B cell (primary cell): ENCODE measurements at regions not wholly inside any gene's neighbourhood (a gene's known extent, or its start where the extent isn't known, plus 50 kb on each side); places are given as distances from the start of the nearest gene placed in this dataset.

Experiments used
- ATAC-seq: fragments of 200-7000 bp; cut with Tn5 transposase; one replicate; pipeline ENCODE4 v1.10.0; 2021; ENCODE audit warnings: low read depth, mild to moderate bottlenecking, moderate number of reproducible peaks, moderate library complexity
- CTCF ChIA-PET: fragments of 350-600 bp; sonication (Branson Sonifier 250); formaldehyde crosslinking; loops from one replicate; lab custom pipeline; 2021; ENCODE audit warnings: antibody characterized with exemption, inconsistent platforms; lab: Charles Lee
- POLR2A ChIA-PET: fragments of 350-600 bp; sonication (Branson Sonifier 250); formaldehyde crosslinking; loops from one replicate; lab custom pipeline; 2021; ENCODE audit warnings: antibody characterized with exemption; lab: Charles Lee
- DNase-seq: peaks from one replicate; pipeline ENCODE4 v3.0.0; 2013
- H2AFZ ChIP-seq: 2 replicates; pipeline ENCODE4 v1.6.1; 2012; ENCODE audit warnings: mild to moderate bottlenecking, low read depth, low read length; ENCODE audit not compliant: insufficient read depth, poor library complexity, severe bottlenecking
- H3K27ac ChIP-seq, 2 donors: 1 replicate in 1 of 2; 2 replicates in 1 of 2; pipeline ENCODE4 v1.5.1; 2012 to 2013; ENCODE audit warnings: low read length in 2 of 2, mild to moderate bottlenecking in 2 of 2, moderate library complexity in 1 of 2
- H3K27me3 ChIP-seq, 4 experiments: fragments of 200-600 bp in 1 of 4; sonication (generic) in 1 of 4; replicated peaks in 1 of 4; 1 replicate in 2 of 4; 2 replicates in 2 of 4; pipeline versions ENCODE4 v1.6.1 to v1.7.0; 2013 to 2016; ENCODE audit warnings: low read length in 3 of 4, mild to moderate bottlenecking in 2 of 4, mixed read lengths in 1 of 4, moderate library complexity in 1 of 4; ENCODE audit not compliant: insufficient read depth in 4 of 4, control insufficient read depth in 3 of 4; ENCODE audit errors: control extremely low read depth in 1 of 4
- H3K36me3 ChIP-seq, 2 experiments: replicated peaks in 1 of 2; 1 replicate in 1 of 2; 2 replicates in 1 of 2; pipeline versions ENCODE4 v1.6.1 to v1.7.1; 2013; ENCODE audit warnings: low read length in 1 of 2; ENCODE audit not compliant: insufficient read depth in 2 of 2, control insufficient read depth in 1 of 2; ENCODE audit errors: control extremely low read depth in 1 of 2, extremely low read depth in 1 of 2
- H3K4me1 ChIP-seq, 2 donors: fragments of 200-600 bp in 1 of 2; sonication (generic) in 1 of 2; 1 replicate in 1 of 2; 2 replicates in 1 of 2; pipeline versions ENCODE4 v1.5.1 to v1.6.1; 2013 to 2017; ENCODE audit warnings: low read length in 2 of 2; ENCODE audit not compliant: control insufficient read depth in 2 of 2, insufficient read depth in 2 of 2
- H3K4me2 ChIP-seq: replicated peaks from 2 replicates; pipeline ENCODE3; 2012; ENCODE audit warnings: mild to moderate bottlenecking, low read depth, low read length; ENCODE audit not compliant: poor library complexity, severe bottlenecking
- H3K4me3 ChIP-seq, 5 experiments: fragments of 200-600 bp in 1 of 5; sonication (generic) in 1 of 5; 1 replicate in 3 of 5; 2 replicates in 2 of 5; pipeline versions ENCODE4 v1.5.1 to v1.7.0; 2011 to 2016; ENCODE audit warnings: low read length in 4 of 5, mild to moderate bottlenecking in 4 of 5, low read depth in 2 of 5, control low read depth in 1 of 5, moderate library complexity in 1 of 5; ENCODE audit not compliant: insufficient read depth in 1 of 5; ENCODE audit errors: control extremely low read depth in 1 of 5, extremely low read depth in 1 of 5
- H3K79me2 ChIP-seq: fragments of 200-600 bp; sonication (generic); one replicate; pipeline ENCODE4 v1.6.0; 2016; ENCODE audit warnings: low read length; ENCODE audit not compliant: control insufficient read depth, insufficient read depth
- H3K9ac ChIP-seq: fragments of 200-600 bp; sonication (generic); 2 replicates; pipeline ENCODE4 v1.6.1; 2017; ENCODE audit warnings: mild to moderate bottlenecking, low read length, moderate library complexity
- H3K9me3 ChIP-seq, 3 donors: one replicate each; pipeline versions ENCODE4 v1.6.1 to v1.7.1; 2013; ENCODE audit warnings: low read length in 2 of 3; ENCODE audit not compliant: control insufficient read depth in 2 of 3, insufficient read depth in 1 of 3; ENCODE audit errors: control extremely low read depth in 1 of 3
- H4K20me1 ChIP-seq: 2 replicates; pipeline ENCODE4 v1.6.0; 2012; ENCODE audit warnings: mild to moderate bottlenecking, low read length; ENCODE audit not compliant: insufficient read depth, control insufficient read depth, poor library complexity, severe bottlenecking
- H3K27ac Mint-ChIP-seq: one replicate; pipeline ENCODE4 v1.8.0; 2021; ENCODE audit warnings: mixed read lengths
- H3K27me3 Mint-ChIP-seq: one replicate; pipeline ENCODE4 v1.8.0; 2021; ENCODE audit warnings: mixed read lengths
- H3K4me1 Mint-ChIP-seq: one replicate; pipeline ENCODE4 v1.8.0; 2021; ENCODE audit warnings: mixed read lengths
- H3K4me3 Mint-ChIP-seq: one replicate; pipeline ENCODE4 v1.8.0; 2021; ENCODE audit warnings: mixed read lengths
- H3K9me3 Mint-ChIP-seq: one replicate; pipeline ENCODE4 v1.8.0; 2022; ENCODE audit warnings: mixed read lengths; ENCODE audit not compliant: insufficient read depth
- EZH2 ChIP-seq: IDR thresholded peaks from 2 replicates; pipeline ENCODE4 v1.6.1; 2012; ENCODE audit warnings: borderline replicate concordance, low read depth, mild to moderate bottlenecking, moderate library complexity, low read length; ENCODE audit not compliant: insufficient read depth, poor library complexity, severe bottlenecking
- WGBS: methylation state at CpG from one replicate; pipeline ENCODE4 v1.1.5; 2013; ENCODE audit warnings: missing lambda C conversion rate; ENCODE audit not compliant: insufficient coverage; 5-methylcytosine and 5-hydroxymethylcytosine counted together
- intact Hi-C: fragments of 100-400 bp; cut with micrococcal nuclease; formaldehyde crosslinking; loops from one replicate; pipeline ENCODE4 v1.10.0; 2022
- TF ChIP-seq, protein P1 (sequence below): fragments of 200-600 bp; IDR thresholded peaks from one replicate; pipeline ENCODE4 v1.8.0; 2022; ENCODE audit warnings: antibody characterized with exemption, mild to moderate bottlenecking

DNA sequence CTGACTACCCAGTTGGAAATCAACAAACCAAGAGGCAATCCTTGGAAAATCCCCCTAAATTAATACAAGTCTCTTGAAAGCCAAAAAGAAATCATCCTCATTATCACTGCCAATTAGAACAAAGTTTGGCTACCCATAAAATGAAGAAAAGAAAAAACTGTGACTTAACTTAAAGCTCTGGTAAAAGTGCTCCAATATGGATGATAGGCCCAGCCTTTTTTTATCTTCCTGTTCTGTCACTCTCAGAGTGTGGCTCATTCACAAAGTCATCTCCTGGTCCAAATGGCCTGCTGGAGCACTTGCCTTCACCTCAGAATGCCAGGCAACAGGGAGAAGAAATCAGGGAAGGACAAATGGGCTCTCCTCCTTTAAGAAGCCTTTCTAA is 155.1 kb upstream of the GHITM start:
- H3K4me1 Mint-ChIP-seq: no peaks in the 10 kb centered on the region
- intact Hi-C loops: no loop called here
- peaks cover 12% of the 10 kb centered on the region for H3K27me3 Mint-ChIP-seq
- H3K27ac Mint-ChIP-seq: no peak overlapping the region
- Histone ChIP-seq H3K4me1 (no peaks in the 10 kb centered on the region), H3K4me3 (no peak overlapping the region), H4K20me1 (no peaks in the 10 kb centered on the region), H2AFZ (no peak overlapping the region), H3K9ac (no peak overlapping the region), H3K27me3 (no peaks in the 10 kb centered on the region), H3K27ac (no peak overlapping the region), H3K79me2 (no peaks in the 10 kb centered on the region), H3K9me3 (no peaks in the 10 kb centered on the region), H3K36me3 (no peaks in the 10 kb centered on the region), H3K4me2 (no peak overlapping the region)
- ChIA-PET POLR2A (no interaction called here), CTCF (no interaction called here)
- ATAC-seq (no peak), DNase-seq (no peak)
- TF ChIP-seq, protein P1, sequence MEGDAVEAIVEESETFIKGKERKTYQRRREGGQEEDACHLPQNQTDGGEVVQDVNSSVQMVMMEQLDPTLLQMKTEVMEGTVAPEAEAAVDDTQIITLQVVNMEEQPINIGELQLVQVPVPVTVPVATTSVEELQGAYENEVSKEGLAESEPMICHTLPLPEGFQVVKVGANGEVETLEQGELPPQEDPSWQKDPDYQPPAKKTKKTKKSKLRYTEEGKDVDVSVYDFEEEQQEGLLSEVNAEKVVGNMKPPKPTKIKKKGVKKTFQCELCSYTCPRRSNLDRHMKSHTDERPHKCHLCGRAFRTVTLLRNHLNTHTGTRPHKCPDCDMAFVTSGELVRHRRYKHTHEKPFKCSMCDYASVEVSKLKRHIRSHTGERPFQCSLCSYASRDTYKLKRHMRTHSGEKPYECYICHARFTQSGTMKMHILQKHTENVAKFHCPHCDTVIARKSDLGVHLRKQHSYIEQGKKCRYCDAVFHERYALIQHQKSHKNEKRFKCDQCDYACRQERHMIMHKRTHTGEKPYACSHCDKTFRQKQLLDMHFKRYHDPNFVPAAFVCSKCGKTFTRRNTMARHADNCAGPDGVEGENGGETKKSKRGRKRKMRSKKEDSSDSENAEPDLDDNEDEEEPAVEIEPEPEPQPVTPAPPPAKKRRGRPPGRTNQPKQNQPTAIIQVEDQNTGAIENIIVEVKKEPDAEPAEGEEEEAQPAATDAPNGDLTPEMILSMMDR: no peak
- no peak for TF ChIP-seq EZH2
- no peaks in the 10 kb centered on the region for H3K9me3 Mint-ChIP-seq
- H3K4me3 Mint-ChIP-seq: no peak overlapping the region

DNA sequence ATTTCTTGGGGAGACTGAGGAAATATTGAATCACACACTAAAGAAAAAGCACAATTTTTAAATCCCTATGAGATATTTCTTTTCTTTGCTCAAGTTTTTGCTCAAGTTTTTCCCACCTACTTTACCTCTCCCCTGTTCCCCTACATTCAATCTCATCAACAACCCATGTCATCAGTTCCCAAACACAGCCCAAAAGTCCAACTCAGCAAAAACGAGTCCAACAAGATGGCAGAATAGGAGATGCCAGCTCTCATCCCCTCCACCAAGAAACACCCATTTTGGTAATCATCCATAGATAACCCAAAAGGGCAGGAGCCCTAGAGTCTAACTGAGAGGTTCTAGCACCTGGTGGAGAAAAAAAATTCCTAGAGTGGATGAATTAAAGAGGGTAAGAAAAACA is 152.5 kb upstream of the GHITM start:
- ChIA-PET POLR2A (no interaction called here), CTCF (no interaction called here)
- Histone ChIP-seq H3K27me3 (no peaks in the 10 kb centered on the region), H3K9me3 (no peaks in the 10 kb centered on the region), H3K4me1 (peaks cover 3 to 4% of the 10 kb centered on the region in 2 donors), H3K79me2 (no peaks in the 10 kb centered on the region), H4K20me1 (no peaks in the 10 kb centered on the region), H3K9ac (no peak overlapping the region), H3K27ac (no peak overlapping the region), H2AFZ (no peak overlapping the region), H3K4me2 (no peak overlapping the region), H3K36me3 (no peaks in the 10 kb centered on the region), H3K4me3 (no peak overlapping the region)
- DNase-seq (no peak), ATAC-seq (no peak)
- intact Hi-C loops: no loop called here
- Mint-ChIP-seq H3K27me3 (peaks cover 12% of the 10 kb centered on the region), H3K4me3 (no peak overlapping the region), H3K9me3 (no peaks in the 10 kb centered on the region), H3K4me1 (peaks cover 1% of the 10 kb centered on the region), H3K27ac (no peak overlapping the region)
- no CpG with 5 or more reads among the region's 1 CpG for WGBS
- TF ChIP-seq, protein P1: no peak
- no peak for TF ChIP-seq EZH2
